Stimulated activated CD4-positive, alpha-beta T cell treated with anti-CD3 and anti-CD28 coated beads, TNF-alpha, amount 100 ng/mL, for 24 hours (primary cell): ENCODE measurements at regions not wholly inside any gene's neighbourhood (a gene's known extent, or its start where the extent isn't known, plus 50 kb on each side); places are given as distances from the start of the nearest gene placed in this dataset.

Experiments used
- DNase-seq, 3 experiments: peaks; one replicate each; pipeline ENCODE4 v3.0.0-alpha.2; 2020; ENCODE audit warnings: low read depth in 3 of 3

GRCh38 chrX:38887222-38887621 lies 86.0 kb downstream of the MID1IP1 start:
- DNase-seq = no peak

GRCh38 chrX:38890326-38890725 lies 89.1 kb downstream of the MID1IP1 start:
- DNase-seq = no peak

GRCh38 chrX:38890963-38891362 lies 89.7 kb downstream of the MID1IP1 start:
- DNase-seq = no peak

GRCh38 chrX:38891641-38892413 lies 90.6 kb downstream of the MID1IP1 start:
- peak in 1 of 3 experiments; percentile 5 for DNase-seq

GRCh38 chrX:38893441-38893840 lies 92.2 kb downstream of the MID1IP1 start:
- DNase-seq = no peak

- DNase-seq = no peak
Measured at GRCh38 chrX:38895775-38896174, 94.5 kb downstream of the MID1IP1 start.

- DNase-seq = no peak
Measured at GRCh38 chrX:38896724-38897298, 95.6 kb downstream of the MID1IP1 start.

- DNase-seq = no peak
Measured at GRCh38 chrX:38898261-38898660, 97.0 kb downstream of the MID1IP1 start.

GRCh38 chrX:38899650-38900049 lies 98.4 kb downstream of the MID1IP1 start:
- DNase-seq = no peak

GRCh38 chrX:38900719-38901118 lies 99.5 kb downstream of the MID1IP1 start:
- no peak for DNase-seq

GRCh38 chrX:38902972-38903492 lies 101.8 kb downstream of the MID1IP1 start:
- DNase-seq = no peak

GRCh38 chrX:38916801-38917200 lies 115.5 kb downstream of the MID1IP1 start:
- no peak for DNase-seq

- DNase-seq = no peak
Measured at GRCh38 chrX:38917954-38918353, 116.7 kb downstream of the MID1IP1 start.

- no peak for DNase-seq
Measured at GRCh38 chrX:38919202-38919601, 117.9 kb downstream of the MID1IP1 start.

GRCh38 chrX:38919853-38920528 lies 118.7 kb downstream of the MID1IP1 start:
- DNase-seq = no peak

- DNase-seq = no peak
Measured at GRCh38 chrX:38923451-38923969, 122.3 kb downstream of the MID1IP1 start.

GRCh38 chrX:38927592-38927991 lies 126.3 kb downstream of the MID1IP1 start:
- DNase-seq = no peak

GRCh38 chrX:38929966-38930421 lies 128.7 kb downstream of the MID1IP1 start:
- DNase-seq = no peak

- no peak for DNase-seq
Measured at GRCh38 chrX:38930474-38930873, 129.2 kb downstream of the MID1IP1 start.

- no peak for DNase-seq
Measured at GRCh38 chrX:38935561-38935960, 134.3 kb downstream of the MID1IP1 start.

- DNase-seq = no peak
Measured at GRCh38 chrX:38937400-38937799, 136.1 kb downstream of the MID1IP1 start.

GRCh38 chrX:38937926-38938325 lies 136.7 kb downstream of the MID1IP1 start:
- no peak for DNase-seq
